ENCODE measurements at regions not wholly inside any gene's neighbourhood (a gene's known extent, or its start where the extent isn't known, plus 50 kb on each side); places are given as distances from the start of the nearest gene placed in this dataset.

GRCh38 chr10:10676972-10677371 is 340.7 kb upstream of the CELF2 start:
- TF ChIP-seq POLR2A (IDR thresholded peaks at IDR 0.05): no peak
- no peak for TF ChIP-seq POLR2AphosphoS5 (IDR thresholded peaks at IDR 0.05; ENCODE audit: insufficient read depth in 1 of 2, low read depth in 1 of 2)
